Osteocyte (in vitro differentiated cells): ENCODE measurements at regions not wholly inside any gene's neighbourhood (a gene's known extent, or its start where the extent isn't known, plus 50 kb on each side); places are given as distances from the start of the nearest gene placed in this dataset.

Source experiments
- DNase-seq: peaks from one replicate; pipeline ENCODE4 v3.0.0; 2021; ENCODE audit warnings: mixed read lengths; ENCODE audit not compliant: unreplicated experiment; ENCODE audit errors: extremely low spot score
- H3K27ac Mint-ChIP-seq: one replicate; pipeline ENCODE4 v1.8.0; 2021; ENCODE audit warnings: mild to moderate bottlenecking, mixed read lengths; ENCODE audit not compliant: unreplicated experiment
- H3K27me3 Mint-ChIP-seq: one replicate; pipeline ENCODE4 v1.8.0; 2021; ENCODE audit warnings: mixed read lengths; ENCODE audit not compliant: unreplicated experiment
- H3K36me3 Mint-ChIP-seq: one replicate; pipeline ENCODE4 v1.8.0; 2021; ENCODE audit warnings: mixed read lengths; ENCODE audit not compliant: unreplicated experiment
- H3K4me1 Mint-ChIP-seq: one replicate; pipeline ENCODE4 v1.8.0; 2021; ENCODE audit warnings: mixed read lengths; ENCODE audit not compliant: unreplicated experiment
- H3K4me3 Mint-ChIP-seq: one replicate; pipeline ENCODE4 v1.8.0; 2021; ENCODE audit warnings: mild to moderate bottlenecking, moderate library complexity, mixed read lengths; ENCODE audit not compliant: unreplicated experiment
- H3K9me3 Mint-ChIP-seq: one replicate; pipeline ENCODE4 v1.8.0; 2021; ENCODE audit warnings: mixed read lengths; ENCODE audit not compliant: unreplicated experiment
- CTCF ChIP-seq: fragments of 200-600 bp; sonication (generic); IDR thresholded peaks from 2 replicates; pipeline ENCODE4 v1.5.0; 2021; ENCODE audit warnings: antibody characterized with exemption, mild to moderate bottlenecking, moderate library complexity

- no peak for TF ChIP-seq CTCF
- no peak overlapping the region for H3K4me3 Mint-ChIP-seq
- H3K4me1 Mint-ChIP-seq = no peaks in the 10 kb centered on the region
These were observed 56.0 kb upstream of the CTXND1 start for GRCh38 chr15:80308002-80308401.

GRCh38 chr15:80309769-80310384, 57.9 kb upstream of the CTXND1 start:
- peak; percentile 50 for TF ChIP-seq CTCF
- Mint-ChIP-seq H3K4me3 (no peak overlapping the region), H3K9me3 (no peaks in the 10 kb centered on the region), H3K27me3 (peaks cover 41% of the 10 kb centered on the region), H3K27ac (no peak overlapping the region), H3K4me1 (no peaks in the 10 kb centered on the region), H3K36me3 (no peaks in the 10 kb centered on the region)
- DNase-seq = no peak

More at GRCh38 chr15:80308002-80308401, 56.0 kb upstream of the CTXND1 start:
- Mint-ChIP-seq H3K27me3 (peaks cover 31% of the 10 kb centered on the region), H3K9me3 (no peaks in the 10 kb centered on the region), H3K27ac (no peak overlapping the region), H3K36me3 (no peaks in the 10 kb centered on the region)
- no peak for DNase-seq

DNA sequence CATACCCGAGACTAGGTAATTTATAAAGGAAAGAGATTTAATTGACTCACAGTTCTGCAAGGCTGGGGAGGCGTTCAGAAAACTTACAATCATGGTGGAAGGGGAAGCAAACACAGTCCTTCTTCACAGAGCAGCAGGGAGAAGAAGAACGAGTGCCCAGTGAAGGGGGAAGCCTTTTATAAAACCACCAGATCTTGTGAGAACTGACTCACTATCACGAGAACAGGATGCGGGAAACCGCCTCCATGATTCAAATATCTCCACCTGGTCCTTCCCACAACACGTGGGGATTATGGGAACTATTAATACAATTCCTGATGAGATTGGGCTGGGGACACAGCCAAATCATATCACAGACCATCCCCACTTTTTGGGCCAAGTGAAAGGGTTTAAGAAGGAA, 58.8 kb upstream of the CTXND1 start:
- Mint-ChIP-seq H3K27me3 (peaks cover 50% of the 10 kb centered on the region), H3K4me1 (no peaks in the 10 kb centered on the region), H3K9me3 (no peaks in the 10 kb centered on the region), H3K27ac (no peak overlapping the region), H3K4me3 (no peak overlapping the region), H3K36me3 (no peaks in the 10 kb centered on the region)
- no peak for TF ChIP-seq CTCF
- no peak for DNase-seq

- Mint-ChIP-seq H3K4me1 (no peaks in the 10 kb centered on the region), H3K36me3 (no peaks in the 10 kb centered on the region), H3K4me3 (no peak overlapping the region), H3K27ac (no peak overlapping the region), H3K27me3 (peaks cover 56% of the 10 kb centered on the region), H3K9me3 (no peaks in the 10 kb centered on the region)
- no peak for TF ChIP-seq CTCF
- DNase-seq = no peak
These were observed 63.4 kb upstream of the CTXND1 start for GRCh38 chr15:80315289-80315987.

DNA sequence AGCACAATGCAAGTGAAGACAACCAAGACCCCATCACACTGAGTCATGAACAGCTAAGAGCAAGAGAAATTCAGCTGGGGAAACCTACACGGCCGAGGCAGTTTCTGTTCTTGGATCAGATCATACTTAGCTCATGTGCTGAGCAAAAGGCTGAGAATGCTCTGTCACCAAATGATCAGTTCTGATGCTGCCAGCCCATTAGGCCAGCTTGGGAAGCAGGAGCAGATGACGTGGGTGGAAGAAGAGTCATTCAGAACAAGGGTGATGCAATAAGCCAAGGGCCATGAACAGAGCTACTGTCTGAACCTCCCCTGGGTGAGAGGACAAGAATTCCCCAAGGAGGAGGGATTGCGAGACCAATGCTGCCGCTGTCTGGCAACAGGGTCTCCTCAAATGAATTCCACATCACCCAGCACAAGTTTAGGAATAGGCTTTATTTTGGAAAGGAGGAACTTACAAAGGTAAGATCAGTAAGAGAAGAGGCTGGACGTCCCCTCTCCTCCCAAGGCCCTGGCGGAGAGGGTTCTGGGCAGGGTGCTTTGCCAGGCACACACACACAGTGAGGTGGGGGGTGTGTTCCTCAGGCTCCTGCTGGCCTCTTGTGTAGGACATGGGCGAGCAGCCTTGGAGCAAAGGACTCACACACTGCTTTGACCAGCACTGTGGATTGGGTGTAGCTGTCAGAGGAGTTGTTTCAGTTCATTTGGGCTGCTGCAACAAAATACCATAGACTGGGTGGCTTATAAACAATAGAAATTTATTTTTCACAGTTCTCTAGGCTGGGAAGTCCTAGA, 65.6 kb upstream of the CTXND1 start:
- H3K27ac Mint-ChIP-seq = no peak overlapping the region
- H3K27me3 Mint-ChIP-seq = peaks cover 59% of the 10 kb centered on the region
- no peak overlapping the region for H3K4me3 Mint-ChIP-seq
- no peak for DNase-seq
- TF ChIP-seq CTCF = no peak
- H3K4me1 Mint-ChIP-seq = no peaks in the 10 kb centered on the region
- H3K9me3 Mint-ChIP-seq = no peaks in the 10 kb centered on the region
- H3K36me3 Mint-ChIP-seq = no peaks in the 10 kb centered on the region
